HFF-Myc (cell line): ENCODE measurements at regions not wholly inside any gene's neighbourhood (a gene's known extent, or its start where the extent isn't known, plus 50 kb on each side); places are given as distances from the start of the nearest gene placed in this dataset.
"Not testable (repeated sequence)": the region's sequence is repeated elsewhere in the genome, so short reads cannot be mapped to it uniquely, and the experiment has no call there.

ENCODE experiments used
- DNase-seq: peaks from one replicate; pipeline ENCODE4 v3.0.0-alpha.2; 2011; ENCODE audit warnings: low read depth; ENCODE audit errors: extremely low read depth
- H3K4me3 ChIP-seq: replicated peaks from 2 replicates; pipeline ENCODE4 v1.5.1; 2011; ENCODE audit warnings: low read depth, mild to moderate bottlenecking, control low read depth, low read length

- DNase-seq, H3K4me3 ChIP-seq: not testable (repeated sequence)
These were observed 1603.7 kb downstream of the RPIA start for GRCh38 chr2:90295036-90295750.

- H3K4me3 ChIP-seq, DNase-seq: not testable (repeated sequence)
These were observed 1605.0 kb downstream of the RPIA start for GRCh38 chr2:90296484-90296777.

- not testable (repeated sequence) for H3K4me3 ChIP-seq, DNase-seq
These were observed 1606.2 kb downstream of the RPIA start for GRCh38 chr2:90297701-90298100.

GRCh38 chr2:90298126-90298755 lies 1606.8 kb downstream of the RPIA start:
- H3K4me3 ChIP-seq: not testable (repeated sequence)

GRCh38 chr2:90298983-90299382 lies 1607.5 kb downstream of the RPIA start:
- DNase-seq, H3K4me3 ChIP-seq: not testable (repeated sequence)

More at GRCh38 chr2:90298126-90298755, 1606.8 kb downstream of the RPIA start:
- not testable (repeated sequence) for DNase-seq

GRCh38 chr2:90322982-90323381 lies 1631.5 kb downstream of the RPIA start:
- not testable (repeated sequence) for H3K4me3 ChIP-seq, DNase-seq

GRCh38 chr2:90323612-90324558 lies 1632.4 kb downstream of the RPIA start:
- DNase-seq, H3K4me3 ChIP-seq: not testable (repeated sequence)

GRCh38 chr2:90324672-90325071 lies 1633.2 kb downstream of the RPIA start:
- not testable (repeated sequence) for H3K4me3 ChIP-seq, DNase-seq

GRCh38 chr2:90325796-90326353 lies 1634.4 kb downstream of the RPIA start:
- not testable (repeated sequence) for DNase-seq, H3K4me3 ChIP-seq

- not testable (repeated sequence) for H3K4me3 ChIP-seq, DNase-seq
These were observed 1664.1 kb downstream of the RPIA start for GRCh38 chr2:90355546-90355945.

- H3K4me3 ChIP-seq, DNase-seq: not testable (repeated sequence)
These were observed 1667.9 kb downstream of the RPIA start for GRCh38 chr2:90359344-90359743.

GRCh38 chr2:90359887-90360730 lies 1668.6 kb downstream of the RPIA start:
- DNase-seq, H3K4me3 ChIP-seq: not testable (repeated sequence)

- H3K4me3 ChIP-seq, DNase-seq: not testable (repeated sequence)
These were observed 1669.2 kb downstream of the RPIA start for GRCh38 chr2:90360731-90361035.
